ENCODE measurements at regions not wholly inside any gene's neighbourhood (a gene's known extent, or its start where the extent isn't known, plus 50 kb on each side); places are given as distances from the start of the nearest gene placed in this dataset.

DNA sequence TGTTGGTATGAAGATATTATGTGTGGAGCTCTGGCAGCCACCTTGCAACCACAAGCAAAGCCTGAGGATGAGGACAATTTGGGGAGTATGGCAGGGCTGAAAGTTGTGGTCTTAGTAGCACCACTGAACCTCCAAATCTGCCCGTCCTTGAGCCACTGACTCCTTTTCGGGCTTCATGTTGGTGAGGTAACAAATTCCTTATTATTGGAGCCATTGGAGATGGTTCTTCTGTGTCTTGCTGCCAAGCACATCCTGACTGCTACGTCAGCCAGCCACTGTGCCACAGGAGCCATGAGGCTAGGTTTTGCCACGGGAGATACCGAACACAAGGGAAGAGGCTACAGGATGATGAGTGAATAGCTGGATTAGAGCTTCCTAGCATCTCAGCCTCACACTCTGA is 201.6 kb downstream of the BMP7 start:
- Histone ChIP-seq H3K4me2 (ENCODE audit: low read length) (no peak overlapping the region), H3K79me1 (ENCODE audit: low read length) (peaks cover 27% of the 10 kb centered on the region), H2AFZ (ENCODE audit: insufficient read depth, low read length, poor library complexity) (no peak overlapping the region), H3K36me3 (ENCODE audit: control insufficient read depth in 1 of 2, insufficient read depth in 2 of 2, low read length in 2 of 2) (no peaks in the 10 kb centered on the region), H3K14ac (ENCODE audit: low read length) (peak overlapping the region; percentile 34), H3K9me3 (ENCODE audit: insufficient read depth, low read depth, low read length) (peaks cover 3% of the 10 kb centered on the region), H4K91ac (ENCODE audit: low read depth, low read length) (peak overlapping the region; percentile 49), H3K27ac (ENCODE audit: low read depth, low read length) (peak overlapping the region; percentile 97), H3K18ac (ENCODE audit: low read length) (peak overlapping the region; percentile 19), H2BK120ac (ENCODE audit: insufficient read depth, low read length, poor library complexity) (peak overlapping the region; percentile 16), H3K23ac (ENCODE audit: low read length) (no peak overlapping the region), H3K79me2 (ENCODE audit: control insufficient read depth, insufficient read depth, low read length, poor library complexity) (peaks cover 6% of the 10 kb centered on the region), H2AK5ac (ENCODE audit: low read length) (peak overlapping the region; percentile 40), H4K12ac (ENCODE audit: low read depth, low read length) (no peak overlapping the region), H3K4ac (ENCODE audit: low read depth, low read length) (no peak overlapping the region), H3K27me3 (ENCODE audit: insufficient read depth, low read length) (no peaks in the 10 kb centered on the region), H2BK12ac (ENCODE audit: low read length) (peak overlapping the region; percentile 62), H3K4me3 (ENCODE audit: low read depth, low read length) (no peak overlapping the region), H4K8ac (ENCODE audit: low read depth, low read length) (no peak overlapping the region), H2BK5ac (ENCODE audit: low read depth, low read length, poor library complexity) (peak overlapping the region; percentile 15), H3K9ac (ENCODE audit: low read length) (no peak overlapping the region), H3K4me1 (ENCODE audit: control insufficient read depth in 1 of 2, insufficient read depth in 2 of 2, low read length in 2 of 2) (peaks cover 21 to 23% of the 10 kb centered on the region in 2 experiments)
- DNase-seq = no peak
- no CpG with 5 or more reads among the region's 5 CpGs for WGBS (ENCODE audit: extremely low coverage, insufficient coverage, insufficient read length)

DNA sequence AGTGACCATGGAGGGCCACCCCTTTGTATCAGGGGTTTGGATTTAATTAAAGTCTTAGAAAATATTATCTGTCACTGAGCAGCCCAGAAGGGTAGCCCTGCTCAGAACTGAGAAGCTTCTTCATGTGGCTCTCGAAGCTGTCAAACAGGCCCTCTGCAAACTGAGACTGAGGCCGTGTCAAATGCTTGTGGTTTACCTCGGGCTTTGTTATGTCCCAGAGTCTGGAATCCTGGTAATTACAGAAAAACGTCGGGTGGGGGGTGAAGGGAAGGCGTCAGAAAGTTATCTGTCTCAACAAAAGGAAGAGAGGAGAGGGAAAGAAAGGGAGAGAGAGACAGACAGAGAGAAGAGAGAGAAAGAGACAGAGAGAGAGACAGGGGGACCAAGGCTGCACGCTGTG is 200.8 kb downstream of the BMP7 start:
- Histone ChIP-seq H3K27ac (ENCODE audit: low read depth, low read length) (peak overlapping the region; percentile 97), H2BK12ac (ENCODE audit: low read length) (peak overlapping the region; percentile 88), H2BK120ac (ENCODE audit: insufficient read depth, low read length, poor library complexity) (peak overlapping the region; percentile 94), H4K12ac (ENCODE audit: low read depth, low read length) (no peak overlapping the region), H3K4me2 (ENCODE audit: low read length) (peak overlapping the region; percentile 34), H3K4me1 (ENCODE audit: control insufficient read depth in 1 of 2, insufficient read depth in 2 of 2, low read length in 2 of 2) (peaks cover 29 to 31% of the 10 kb centered on the region in 2 experiments), H4K91ac (ENCODE audit: low read depth, low read length) (peak overlapping the region; percentile 91), H2BK5ac (ENCODE audit: low read depth, low read length, poor library complexity) (peak overlapping the region; percentile 93), H3K27me3 (ENCODE audit: insufficient read depth, low read length) (no peaks in the 10 kb centered on the region), H3K9me3 (ENCODE audit: insufficient read depth, low read depth, low read length) (peaks cover 3% of the 10 kb centered on the region), H3K4ac (ENCODE audit: low read depth, low read length) (peak overlapping the region; percentile 72), H3K4me3 (ENCODE audit: low read depth, low read length) (no peak overlapping the region), H3K9ac (ENCODE audit: low read length) (peak overlapping the region; percentile 8), H2AK5ac (ENCODE audit: low read length) (peak overlapping the region; percentile 64), H3K23ac (ENCODE audit: low read length) (no peak overlapping the region), H3K36me3 (ENCODE audit: control insufficient read depth in 1 of 2, insufficient read depth in 2 of 2, low read length in 2 of 2) (no peaks in the 10 kb centered on the region), H3K79me2 (ENCODE audit: control insufficient read depth, insufficient read depth, low read length, poor library complexity) (peaks cover 8% of the 10 kb centered on the region), H3K14ac (ENCODE audit: low read length) (peak overlapping the region; percentile 80), H3K79me1 (ENCODE audit: low read length) (peaks cover 35% of the 10 kb centered on the region), H4K8ac (ENCODE audit: low read depth, low read length) (peak overlapping the region; percentile 90), H3K18ac (ENCODE audit: low read length) (peak overlapping the region; percentile 74), H2AFZ (ENCODE audit: insufficient read depth, low read length, poor library complexity) (no peak overlapping the region)
- WGBS (ENCODE audit: extremely low coverage, insufficient coverage, insufficient read length) = no CpG with 5 or more reads among the region's 7 CpGs
- peak; percentile 36 to 49 for DNase-seq

DNA sequence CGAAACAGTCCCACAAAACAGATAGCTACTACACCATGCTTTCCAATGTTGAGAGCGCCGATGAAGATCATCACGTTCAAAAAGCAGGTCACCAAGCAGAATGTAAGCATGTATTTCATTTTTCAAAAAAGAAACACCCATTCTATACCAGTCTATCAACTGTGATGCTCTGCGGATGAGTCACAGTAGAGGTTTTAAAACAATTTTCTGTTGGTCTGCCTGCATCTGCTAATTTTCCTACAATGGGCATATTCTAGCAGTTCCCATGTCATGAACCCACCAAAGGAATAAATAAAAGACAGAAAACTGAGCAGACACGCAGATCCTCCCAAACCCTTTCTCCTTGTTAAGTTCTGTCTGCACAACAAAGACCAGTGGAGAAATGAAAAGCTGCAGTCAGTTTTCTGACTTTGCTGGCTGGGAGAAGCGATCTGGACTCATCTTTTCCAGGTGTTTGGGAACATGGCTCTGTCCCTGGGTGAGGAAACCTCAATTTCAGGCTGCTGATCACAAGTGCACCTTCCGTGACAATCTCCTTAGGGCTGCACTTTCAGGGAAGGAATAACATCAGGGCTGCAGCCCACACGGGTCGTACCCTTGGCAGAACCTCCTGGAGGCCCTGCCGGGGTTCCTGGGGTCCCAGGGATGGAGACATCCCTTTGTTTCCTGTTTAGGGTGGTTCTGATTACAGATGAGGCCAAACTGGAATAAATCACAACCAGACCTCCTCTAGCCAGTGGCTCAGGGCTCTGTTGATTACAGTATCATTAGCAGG is 200.1 kb downstream of the BMP7 start:
- Histone ChIP-seq H3K14ac (ENCODE audit: low read length) (peak overlapping the region; percentile 89), H4K12ac (ENCODE audit: low read depth, low read length) (no peak overlapping the region), H3K27ac (ENCODE audit: low read depth, low read length) (peak overlapping the region; percentile 97), H3K9ac (ENCODE audit: low read length) (no peak overlapping the region), H3K79me1 (ENCODE audit: low read length) (peaks cover 40% of the 10 kb centered on the region), H3K4me3 (ENCODE audit: low read depth, low read length) (no peak overlapping the region), H2BK120ac (ENCODE audit: insufficient read depth, low read length, poor library complexity) (peak overlapping the region; percentile 96), H4K91ac (ENCODE audit: low read depth, low read length) (peak overlapping the region; percentile 92), H3K27me3 (ENCODE audit: insufficient read depth, low read length) (no peaks in the 10 kb centered on the region), H2BK12ac (ENCODE audit: low read length) (peak overlapping the region; percentile 98), H3K9me3 (ENCODE audit: insufficient read depth, low read depth, low read length) (peaks cover 3% of the 10 kb centered on the region), H2AFZ (ENCODE audit: insufficient read depth, low read length, poor library complexity) (peak overlapping the region; percentile 18), H3K4me1 (ENCODE audit: control insufficient read depth in 1 of 2, insufficient read depth in 2 of 2, low read length in 2 of 2) (peaks cover 34 to 35% of the 10 kb centered on the region in 2 experiments), H3K36me3 (ENCODE audit: control insufficient read depth in 1 of 2, insufficient read depth in 2 of 2, low read length in 2 of 2) (no peaks in the 10 kb centered on the region), H3K18ac (ENCODE audit: low read length) (peak overlapping the region; percentile 82), H3K4me2 (ENCODE audit: low read length) (peak overlapping the region; percentile 34), H3K4ac (ENCODE audit: low read depth, low read length) (peak overlapping the region; percentile 85), H3K79me2 (ENCODE audit: control insufficient read depth, insufficient read depth, low read length, poor library complexity) (peaks cover 8% of the 10 kb centered on the region), H2AK5ac (ENCODE audit: low read length) (peak overlapping the region; percentile 92), H2BK5ac (ENCODE audit: low read depth, low read length, poor library complexity) (peak overlapping the region; percentile 93), H4K8ac (ENCODE audit: low read depth, low read length) (peak overlapping the region; percentile 90), H3K23ac (ENCODE audit: low read length) (no peak overlapping the region)
- WGBS (ENCODE audit: extremely low coverage, insufficient coverage, insufficient read length) = no CpG with 5 or more reads among the region's 11 CpGs
- DNase-seq = peak in 1 of 2 donors; percentile 44

DNA sequence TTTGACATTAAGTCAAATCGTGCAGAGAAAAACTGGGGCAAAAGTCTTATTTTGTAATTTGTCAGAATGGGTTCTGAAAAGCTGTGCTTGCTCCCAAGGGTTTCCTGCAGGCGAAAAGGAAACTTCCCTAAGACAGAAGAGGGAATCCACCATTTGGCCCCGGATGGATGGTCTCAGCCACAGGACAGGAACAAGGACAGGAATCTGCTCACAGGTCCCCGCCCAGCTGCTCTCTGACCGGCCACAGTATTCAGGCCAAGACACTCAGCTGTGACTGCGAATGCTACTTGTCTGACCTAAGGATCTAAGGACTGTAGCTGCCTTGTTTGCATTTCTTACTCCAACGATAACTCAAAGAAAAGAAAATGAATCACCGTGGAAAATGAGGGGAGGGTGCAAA is 197.0 kb downstream of the BMP7 start:
- Histone ChIP-seq H4K12ac (ENCODE audit: low read depth, low read length) (no peak overlapping the region), H3K4me1 (ENCODE audit: control insufficient read depth in 1 of 2, insufficient read depth in 2 of 2, low read length in 2 of 2) (peaks cover 49 to 50% of the 10 kb centered on the region in 2 experiments), H2AK5ac (ENCODE audit: low read length) (peak overlapping the region; percentile 93), H2BK12ac (ENCODE audit: low read length) (peak overlapping the region; percentile 81), H3K23ac (ENCODE audit: low read length) (no peak overlapping the region), H2BK120ac (ENCODE audit: insufficient read depth, low read length, poor library complexity) (peak overlapping the region; percentile 77), H3K14ac (ENCODE audit: low read length) (peak overlapping the region; percentile 38), H3K9me3 (ENCODE audit: insufficient read depth, low read depth, low read length) (peaks cover 3% of the 10 kb centered on the region), H3K4ac (ENCODE audit: low read depth, low read length) (no peak overlapping the region), H3K18ac (ENCODE audit: low read length) (peak overlapping the region; percentile 20), H3K79me1 (ENCODE audit: low read length) (peaks cover 60% of the 10 kb centered on the region), H3K27ac (ENCODE audit: low read depth, low read length) (no peak overlapping the region), H2BK5ac (ENCODE audit: low read depth, low read length, poor library complexity) (peak overlapping the region; percentile 10), H3K4me2 (ENCODE audit: low read length) (no peak overlapping the region), H3K36me3 (ENCODE audit: control insufficient read depth in 1 of 2, insufficient read depth in 2 of 2, low read length in 2 of 2) (no peaks in the 10 kb centered on the region), H3K79me2 (ENCODE audit: control insufficient read depth, insufficient read depth, low read length, poor library complexity) (peaks cover 10% of the 10 kb centered on the region), H3K4me3 (ENCODE audit: low read depth, low read length) (no peak overlapping the region), H2AFZ (ENCODE audit: insufficient read depth, low read length, poor library complexity) (no peak overlapping the region), H3K9ac (ENCODE audit: low read length) (no peak overlapping the region), H4K8ac (ENCODE audit: low read depth, low read length) (peak overlapping the region; percentile 42), H4K91ac (ENCODE audit: low read depth, low read length) (peak overlapping the region; percentile 78), H3K27me3 (ENCODE audit: insufficient read depth, low read length) (no peaks in the 10 kb centered on the region)
- DNase-seq = no peak
- no CpG with 5 or more reads among the region's 8 CpGs for WGBS (ENCODE audit: extremely low coverage, insufficient coverage, insufficient read length)
